ENCODE measurements at regions not wholly inside any gene's neighbourhood (a gene's known extent, or its start where the extent isn't known, plus 50 kb on each side); places are given as distances from the start of the nearest gene placed in this dataset.

- TF ChIP-seq CTCF (IDR thresholded peaks at IDR 0.05; ENCODE audit: low read depth, low read length) (no peak), MAX (IDR thresholded peaks at IDR 0.05; ENCODE audit: low read depth, low read length) (no peak), POLR2A (IDR thresholded peaks at IDR 0.05; ENCODE audit: extremely low read depth, insufficient read length) (no peak), MYC (IDR thresholded peaks at IDR 0.05; ENCODE audit: low read depth, low read length) (no peak)
Observed at GRCh38 chr19:28886708-28887107, 326.2 kb downstream of the UQCRFS1 start.
